BJ (cell line): ENCODE measurements at regions not wholly inside any gene's neighbourhood (a gene's known extent, or its start where the extent isn't known, plus 50 kb on each side); places are given as distances from the start of the nearest gene placed in this dataset.

ENCODE experiments used
- CTCF ChIA-PET: fragments of 350-600 bp; formaldehyde crosslinking; extraction: SDS; loops from one replicate; lab custom pipeline; 2021; ENCODE audit warnings: antibody characterized with exemption, inconsistent platforms; lab: Yijun Ruan, JAX
- POLR2A ChIA-PET: fragments of 300-600 bp; sonication (Branson Sonifier 250); formaldehyde crosslinking; extraction: SDS; loops from one replicate; lab custom pipeline; 2021; ENCODE audit warnings: antibody characterized with exemption; lab: Charles Lee
- DNase-seq: peaks from one replicate; pipeline ENCODE4 v3.0.0-alpha.2; 2011; ENCODE audit warnings: low read depth
- H3K27me3 ChIP-seq: 2 replicates; pipeline ENCODE4 v1.6.0; 2011; ENCODE audit warnings: low read length; ENCODE audit not compliant: control insufficient read depth, insufficient read depth
- H3K36me3 ChIP-seq: 2 replicates; pipeline ENCODE4 v1.5.1; 2011; ENCODE audit warnings: low read length; ENCODE audit not compliant: control insufficient read depth, insufficient read depth
- H3K4me3 ChIP-seq: 2 replicates; pipeline ENCODE4 v1.5.1; 2011; ENCODE audit warnings: low read depth, mild to moderate bottlenecking, control low read depth, low read length
- CTCF ChIP-seq: IDR thresholded peaks from 2 replicates; pipeline ENCODE4 v1.5.1; 2011; ENCODE audit warnings: low read depth, mild to moderate bottlenecking, control low read depth, inconsistent platforms, low read length, moderate library complexity; ENCODE audit not compliant: insufficient read depth

DNA sequence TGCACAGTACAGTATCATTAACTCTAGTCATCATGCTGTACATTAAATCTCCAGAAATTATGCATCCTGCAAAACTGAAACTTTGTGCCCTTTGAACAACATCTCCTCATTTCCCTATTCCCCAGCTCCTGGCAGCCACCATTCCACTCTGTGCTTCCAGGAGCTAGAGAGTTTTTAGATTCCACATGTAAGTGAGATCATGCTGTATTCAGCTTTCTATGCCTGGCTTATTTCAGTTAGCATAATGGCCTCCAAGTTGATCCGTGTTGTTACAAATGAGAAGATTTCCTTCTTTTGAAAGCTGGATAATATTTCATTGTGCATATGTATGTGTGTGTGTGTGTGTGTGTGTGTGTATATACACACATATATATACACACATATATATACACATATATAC is 86.9 kb upstream of the SLC24A3 start:
- POLR2A ChIA-PET: no interaction called here
- Histone ChIP-seq H3K4me3 (no peak overlapping the region), H3K36me3 (no peaks in the 10 kb centered on the region), H3K27me3 (no peaks in the 10 kb centered on the region)
- DNase-seq: no peak
- no peak for TF ChIP-seq CTCF
- CTCF ChIA-PET: no interaction called here

GRCh38 chr20:19129306-19129705 is 83.1 kb upstream of the SLC24A3 start:
- no peak for DNase-seq
- no peak for TF ChIP-seq CTCF
- no peak overlapping the region for H3K4me3 ChIP-seq
- H3K36me3 ChIP-seq: no peaks in the 10 kb centered on the region
- POLR2A ChIA-PET: no interaction called here
- CTCF ChIA-PET: interaction anchor here (1.3 kb wide), 1 partner anchor 19 kb away, joined by 3 read pairs; no protein-coding TSS in a partner anchor
- no peaks in the 10 kb centered on the region for H3K27me3 ChIP-seq

DNA sequence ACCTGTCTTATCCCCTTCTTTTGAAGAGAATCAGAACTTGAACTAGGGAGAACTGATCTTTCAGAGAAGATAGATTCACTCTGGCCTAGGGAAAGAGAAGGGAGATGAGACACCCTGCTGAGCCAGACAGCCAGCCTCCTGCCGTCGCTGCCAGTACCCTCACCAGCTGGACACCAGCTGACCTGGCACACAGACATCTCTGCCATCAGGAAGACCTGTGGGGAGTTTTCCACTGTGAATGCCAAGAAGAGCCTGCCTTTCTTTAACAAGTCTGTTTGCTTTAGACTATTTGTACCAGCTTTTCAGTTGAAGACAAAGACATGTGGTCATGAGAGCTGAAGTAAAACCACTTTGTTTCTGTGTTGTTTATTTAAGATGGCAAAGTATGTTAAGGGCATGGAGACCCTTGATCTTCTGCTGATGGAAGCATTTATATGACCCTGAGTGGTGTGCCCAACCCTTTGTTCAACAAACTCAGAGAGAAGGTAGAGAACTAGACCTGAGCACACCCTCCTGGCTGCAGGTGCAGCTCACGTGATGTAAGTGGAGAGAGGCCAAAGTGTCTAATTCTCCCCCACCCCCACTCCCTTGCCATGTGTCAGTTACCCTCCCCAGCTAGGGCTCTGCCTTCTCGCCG is 82.3 kb upstream of the SLC24A3 start:
- no peak overlapping the region for H3K4me3 ChIP-seq
- CTCF ChIA-PET: interaction anchor here (1.3 kb wide), 1 partner anchor 20 kb away, joined by 3 read pairs; no protein-coding TSS in a partner anchor
- no peak for TF ChIP-seq CTCF
- DNase-seq: no peak
- H3K27me3 ChIP-seq: no peaks in the 10 kb centered on the region
- POLR2A ChIA-PET: no interaction called here
- no peaks in the 10 kb centered on the region for H3K36me3 ChIP-seq

GRCh38 chr20:19130613-19130984 is 81.8 kb upstream of the SLC24A3 start:
- POLR2A ChIA-PET: no interaction called here

GRCh38 chr20:19137641-19138040 is 74.8 kb upstream of the SLC24A3 start:
- no peak overlapping the region for H3K4me3 ChIP-seq
- H3K36me3 ChIP-seq: no peaks in the 10 kb centered on the region
- CTCF ChIA-PET: interaction anchor here (1.0 kb wide), 1 partner anchor 26 kb away, joined by 3 read pairs; no protein-coding TSS in a partner anchor
- no peak for TF ChIP-seq CTCF
- no peaks in the 10 kb centered on the region for H3K27me3 ChIP-seq
- DNase-seq: no peak
- POLR2A ChIA-PET: no interaction called here

More at GRCh38 chr20:19130613-19130984, 81.8 kb upstream of the SLC24A3 start:
- CTCF ChIA-PET: interaction anchor here (1.3 kb wide), 1 partner anchor 20 kb away, joined by 3 read pairs; no protein-coding TSS in a partner anchor
- Histone ChIP-seq H3K4me3 (no peak overlapping the region), H3K36me3 (no peaks in the 10 kb centered on the region), H3K27me3 (no peaks in the 10 kb centered on the region)
- DNase-seq: no peak
- no peak for TF ChIP-seq CTCF
